HG03025 (cell line): ENCODE measurements at regions not wholly inside any gene's neighbourhood (a gene's known extent, or its start where the extent isn't known, plus 50 kb on each side); places are given as distances from the start of the nearest gene placed in this dataset.
A peak's percentile ranks its signal among the peaks of the same experiment; 100 is the strongest.

ENCODE experiments used
- ATAC-seq: cut with Tn5 transposase; IDR thresholded peaks from one replicate; pipeline ENCODE4 v1.9.1; 2021; ENCODE audit warnings: mild to moderate bottlenecking, moderate library complexity; ENCODE audit not compliant: unreplicated experiment, low FRiP score

- no peak for ATAC-seq
Measured at GRCh38 chrX:64456828-64457227, 61.6 kb upstream of the MTMR8 start.

GRCh38 chrX:64447207-64447606 lies 52.0 kb upstream of the MTMR8 start:
- ATAC-seq = peak; percentile 61
